ENCODE measurements at regions not wholly inside any gene's neighbourhood (a gene's known extent, or its start where the extent isn't known, plus 50 kb on each side); places are given as distances from the start of the nearest gene placed in this dataset.

DNA sequence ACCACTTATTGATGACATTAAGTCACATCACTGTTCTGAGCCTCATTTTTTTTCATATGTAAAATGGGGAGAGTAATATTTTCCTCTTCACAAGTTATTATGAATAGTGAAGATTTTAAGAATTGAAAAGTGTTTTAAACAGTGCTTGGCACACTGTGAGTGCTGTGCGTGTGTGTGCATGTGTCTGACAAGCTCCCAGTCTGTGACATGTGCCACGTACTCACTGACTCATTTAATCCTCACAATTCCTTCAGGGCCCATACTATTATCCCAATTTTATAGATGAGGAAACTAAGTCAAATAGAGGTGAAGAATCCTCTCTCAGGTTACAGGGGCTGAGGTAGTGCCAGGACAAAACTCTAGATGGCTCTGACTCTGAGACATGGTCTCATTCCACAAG is 114.1 kb upstream of the NWD2 start:
- Histone ChIP-seq H3K36me3 (replicated peaks in 1 of 2; ENCODE audit: control extremely low read depth in 1 of 2, control insufficient read depth in 1 of 2, extremely low read depth in 1 of 2, insufficient read depth in 2 of 2, low read length in 1 of 2) (no peaks in the 10 kb centered on the region), H3K9ac (ENCODE audit: low read length) (no peak overlapping the region), H2AFZ (ENCODE audit: insufficient read depth, low read depth, low read length, poor library complexity, severe bottlenecking) (no peak overlapping the region), H3K4me2 (replicated peaks; ENCODE audit: low read depth, low read length, poor library complexity, severe bottlenecking) (no peak overlapping the region), H3K4me1 (ENCODE audit: control insufficient read depth in 2 of 2, insufficient read depth in 2 of 2, low read length in 2 of 2) (no peaks in the 10 kb centered on the region), H3K27me3 (replicated peaks in 1 of 4; ENCODE audit: control extremely low read depth in 1 of 4, control insufficient read depth in 3 of 4, insufficient read depth in 4 of 4, low read length in 3 of 4) (no peaks in the 10 kb centered on the region), H3K79me2 (ENCODE audit: control insufficient read depth, insufficient read depth, low read length) (no peaks in the 10 kb centered on the region), H3K4me3 (ENCODE audit: control extremely low read depth in 1 of 5, extremely low read depth in 1 of 5, insufficient read depth in 1 of 5, low read depth in 2 of 5, low read length in 4 of 5) (no peak overlapping the region), H4K20me1 (ENCODE audit: control insufficient read depth, insufficient read depth, low read length, poor library complexity, severe bottlenecking) (no peaks in the 10 kb centered on the region), H3K9me3 (ENCODE audit: control extremely low read depth in 1 of 3, control insufficient read depth in 2 of 3, insufficient read depth in 1 of 3, low read length in 2 of 3) (no peaks in the 10 kb centered on the region), H3K27ac (ENCODE audit: low read length in 2 of 2) (no peak overlapping the region)
- no peak overlapping the region for H3K4me3 Mint-ChIP-seq
- DNase-seq (no peak), ATAC-seq (ENCODE audit: low read depth) (no peak)
- H3K4me1 Mint-ChIP-seq = no peaks in the 10 kb centered on the region
- no CpG with 5 or more reads among the region's 2 CpGs for WGBS (ENCODE audit: insufficient coverage)
- ChIA-PET CTCF (no interaction called here), POLR2A (no interaction called here)
- intact Hi-C loops (cut with micrococcal nuclease) = no loop called here
- TF ChIP-seq, protein P1, sequence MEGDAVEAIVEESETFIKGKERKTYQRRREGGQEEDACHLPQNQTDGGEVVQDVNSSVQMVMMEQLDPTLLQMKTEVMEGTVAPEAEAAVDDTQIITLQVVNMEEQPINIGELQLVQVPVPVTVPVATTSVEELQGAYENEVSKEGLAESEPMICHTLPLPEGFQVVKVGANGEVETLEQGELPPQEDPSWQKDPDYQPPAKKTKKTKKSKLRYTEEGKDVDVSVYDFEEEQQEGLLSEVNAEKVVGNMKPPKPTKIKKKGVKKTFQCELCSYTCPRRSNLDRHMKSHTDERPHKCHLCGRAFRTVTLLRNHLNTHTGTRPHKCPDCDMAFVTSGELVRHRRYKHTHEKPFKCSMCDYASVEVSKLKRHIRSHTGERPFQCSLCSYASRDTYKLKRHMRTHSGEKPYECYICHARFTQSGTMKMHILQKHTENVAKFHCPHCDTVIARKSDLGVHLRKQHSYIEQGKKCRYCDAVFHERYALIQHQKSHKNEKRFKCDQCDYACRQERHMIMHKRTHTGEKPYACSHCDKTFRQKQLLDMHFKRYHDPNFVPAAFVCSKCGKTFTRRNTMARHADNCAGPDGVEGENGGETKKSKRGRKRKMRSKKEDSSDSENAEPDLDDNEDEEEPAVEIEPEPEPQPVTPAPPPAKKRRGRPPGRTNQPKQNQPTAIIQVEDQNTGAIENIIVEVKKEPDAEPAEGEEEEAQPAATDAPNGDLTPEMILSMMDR (IDR thresholded peaks at IDR 0.05) = no peak
- no peak for TF ChIP-seq EZH2 (IDR thresholded peaks at IDR 0.05; ENCODE audit: borderline replicate concordance, insufficient read depth, low read depth, low read length, poor library complexity, severe bottlenecking)
- no peak overlapping the region for H3K27ac Mint-ChIP-seq
- no peaks in the 10 kb centered on the region for H3K27me3 Mint-ChIP-seq
- H3K9me3 Mint-ChIP-seq (ENCODE audit: insufficient read depth) = no peaks in the 10 kb centered on the region

DNA sequence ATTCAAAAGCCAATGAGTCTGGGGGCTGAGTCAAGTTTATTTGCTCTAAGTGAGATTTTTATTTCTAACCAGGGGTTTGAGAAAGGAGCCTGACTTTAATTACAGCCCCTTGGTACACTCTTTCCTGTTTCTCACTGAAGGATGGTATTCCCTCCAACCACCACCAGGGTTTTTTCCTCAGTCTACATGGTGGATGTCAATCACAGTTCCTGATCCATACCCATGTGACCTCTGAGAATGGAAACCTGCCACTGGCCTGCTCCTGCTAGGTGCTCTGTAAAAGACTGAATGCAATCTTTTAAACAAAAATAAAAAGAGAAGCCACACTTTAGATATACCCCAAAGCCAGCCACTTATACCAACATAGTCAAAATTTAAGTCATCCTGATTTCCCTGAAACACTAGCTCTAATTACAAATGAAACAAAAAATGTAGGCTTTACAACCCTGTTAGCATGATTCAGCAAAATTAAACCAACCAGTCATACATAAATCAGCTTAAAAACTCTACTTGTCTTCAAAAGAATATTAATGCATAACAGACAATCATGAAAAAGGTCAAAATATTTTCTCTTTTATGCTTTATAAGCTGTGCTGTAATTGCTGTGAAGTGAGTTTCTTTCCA is 112.1 kb upstream of the NWD2 start:
- H3K27me3 Mint-ChIP-seq = no peaks in the 10 kb centered on the region
- Histone ChIP-seq H3K4me1 (ENCODE audit: control insufficient read depth in 2 of 2, insufficient read depth in 2 of 2, low read length in 2 of 2) (no peaks in the 10 kb centered on the region), H2AFZ (ENCODE audit: insufficient read depth, low read depth, low read length, poor library complexity, severe bottlenecking) (no peak overlapping the region), H3K79me2 (ENCODE audit: control insufficient read depth, insufficient read depth, low read length) (no peaks in the 10 kb centered on the region), H3K36me3 (replicated peaks in 1 of 2; ENCODE audit: control extremely low read depth in 1 of 2, control insufficient read depth in 1 of 2, extremely low read depth in 1 of 2, insufficient read depth in 2 of 2, low read length in 1 of 2) (no peaks in the 10 kb centered on the region), H3K27ac (ENCODE audit: low read length in 2 of 2) (no peak overlapping the region), H3K9me3 (ENCODE audit: control extremely low read depth in 1 of 3, control insufficient read depth in 2 of 3, insufficient read depth in 1 of 3, low read length in 2 of 3) (no peaks in the 10 kb centered on the region), H3K9ac (ENCODE audit: low read length) (no peak overlapping the region), H3K27me3 (replicated peaks in 1 of 4; ENCODE audit: control extremely low read depth in 1 of 4, control insufficient read depth in 3 of 4, insufficient read depth in 4 of 4, low read length in 3 of 4) (no peaks in the 10 kb centered on the region), H3K4me3 (ENCODE audit: control extremely low read depth in 1 of 5, extremely low read depth in 1 of 5, insufficient read depth in 1 of 5, low read depth in 2 of 5, low read length in 4 of 5) (no peak overlapping the region), H4K20me1 (ENCODE audit: control insufficient read depth, insufficient read depth, low read length, poor library complexity, severe bottlenecking) (no peaks in the 10 kb centered on the region), H3K4me2 (replicated peaks; ENCODE audit: low read depth, low read length, poor library complexity, severe bottlenecking) (no peak overlapping the region)
- intact Hi-C loops (cut with micrococcal nuclease) = no loop called here
- no peak overlapping the region for H3K4me3 Mint-ChIP-seq
- no peak for DNase-seq
- ATAC-seq (ENCODE audit: low read depth) = no peak
- no peaks in the 10 kb centered on the region for H3K9me3 Mint-ChIP-seq (ENCODE audit: insufficient read depth)
- H3K27ac Mint-ChIP-seq = no peak overlapping the region
- no peak for TF ChIP-seq EZH2 (IDR thresholded peaks at IDR 0.05; ENCODE audit: borderline replicate concordance, insufficient read depth, low read depth, low read length, poor library complexity, severe bottlenecking)
- H3K4me1 Mint-ChIP-seq = no peaks in the 10 kb centered on the region
- ChIA-PET CTCF (no interaction called here), POLR2A (no interaction called here)

Data from B cell (primary cell).